ENCODE measurements at regions not wholly inside any gene's neighbourhood (a gene's known extent, or its start where the extent isn't known, plus 50 kb on each side); places are given as distances from the start of the nearest gene placed in this dataset.

GRCh38 chr6:134692008-134692407 is 257.9 kb downstream of the ALDH8A1 start:
- Histone ChIP-seq H3K79me1 (replicated peaks; ENCODE audit: low read length, poor library complexity, severe bottlenecking) (no peaks in the 10 kb centered on the region), H4K91ac (ENCODE audit: low read length) (no peak overlapping the region), H2AK5ac (ENCODE audit: low read length, severe bottlenecking) (no peak overlapping the region), H3K4ac (ENCODE audit: low read depth in 1 of 2, low read length in 2 of 2) (no peak overlapping the region), H3K23ac (ENCODE audit: low read length in 2 of 2) (no peak overlapping the region), H3K4me1 (ENCODE audit: control insufficient read depth, insufficient read depth, low read depth, low read length) (no peaks in the 10 kb centered on the region), H3K4me2 (ENCODE audit: low read length, poor library complexity, severe bottlenecking) (no peak overlapping the region), H3K27me3 (ENCODE audit: control insufficient read depth in 1 of 2, insufficient read depth in 1 of 2, low read length in 2 of 2) (peaks cover 0 to 8% of the 10 kb centered on the region in 2 experiments), H3K18ac (ENCODE audit: low read depth in 1 of 2, low read length in 2 of 2) (no peak overlapping the region), H2BK12ac (ENCODE audit: low read length in 2 of 2) (no peak overlapping the region), H3K4me3 (ENCODE audit: insufficient read depth in 1 of 2, low read depth in 1 of 2, low read length in 2 of 2) (no peak overlapping the region), H4K8ac (ENCODE audit: low read length) (no peak overlapping the region), H2BK15ac (ENCODE audit: low read depth, poor library complexity, severe bottlenecking) (no peak overlapping the region), H3K9ac (ENCODE audit: low read length) (no peak overlapping the region), H2BK120ac (ENCODE audit: low read depth, low read length) (no peak overlapping the region), H3K27ac (ENCODE audit: low read length, poor library complexity, severe bottlenecking) (no peak overlapping the region), H3K9me3 (ENCODE audit: control insufficient read depth, low read length) (no peaks in the 10 kb centered on the region), H2BK5ac (ENCODE audit: low read depth, low read length, poor library complexity, severe bottlenecking) (no peak overlapping the region), H3K14ac (ENCODE audit: low read length in 2 of 2) (no peak overlapping the region), H2AFZ (ENCODE audit: low read depth, low read length) (no peak overlapping the region), H3K36me3 (ENCODE audit: control insufficient read depth in 1 of 2, insufficient read depth in 2 of 2, low read depth in 1 of 2, low read length in 2 of 2) (no peaks in the 10 kb centered on the region)
- DNase-seq, result no peak
- WGBS, result 73% methylated on average over 2 of the region's 3 CpGs

- Histone ChIP-seq H2BK15ac (ENCODE audit: low read depth, poor library complexity, severe bottlenecking) (no peak overlapping the region), H2AFZ (ENCODE audit: low read depth, low read length) (no peak overlapping the region), H2AK5ac (ENCODE audit: low read length, severe bottlenecking) (no peak overlapping the region), H3K4me2 (ENCODE audit: low read length, poor library complexity, severe bottlenecking) (no peak overlapping the region), H2BK120ac (ENCODE audit: low read depth, low read length) (no peak overlapping the region), H3K23ac (ENCODE audit: low read length in 2 of 2) (no peak overlapping the region), H4K8ac (ENCODE audit: low read length) (no peak overlapping the region), H4K91ac (ENCODE audit: low read length) (no peak overlapping the region), H3K4me3 (ENCODE audit: insufficient read depth in 1 of 2, low read depth in 1 of 2, low read length in 2 of 2) (no peak overlapping the region), H3K14ac (ENCODE audit: low read length in 2 of 2) (no peak overlapping the region), H2BK12ac (ENCODE audit: low read length in 2 of 2) (no peak overlapping the region), H3K79me1 (replicated peaks; ENCODE audit: low read length, poor library complexity, severe bottlenecking) (no peaks in the 10 kb centered on the region), H3K18ac (ENCODE audit: low read depth in 1 of 2, low read length in 2 of 2) (no peak overlapping the region), H3K4ac (ENCODE audit: low read depth in 1 of 2, low read length in 2 of 2) (no peak overlapping the region), H3K27ac (ENCODE audit: low read length, poor library complexity, severe bottlenecking) (no peak overlapping the region), H3K9ac (ENCODE audit: low read length) (no peak overlapping the region), H3K9me3 (ENCODE audit: control insufficient read depth, low read length) (no peaks in the 10 kb centered on the region), H3K27me3 (ENCODE audit: control insufficient read depth in 1 of 2, insufficient read depth in 1 of 2, low read length in 2 of 2) (peaks cover 0 to 8% of the 10 kb centered on the region in 2 experiments), H3K4me1 (ENCODE audit: control insufficient read depth, insufficient read depth, low read depth, low read length) (no peaks in the 10 kb centered on the region), H3K36me3 (ENCODE audit: control insufficient read depth in 1 of 2, insufficient read depth in 2 of 2, low read depth in 1 of 2, low read length in 2 of 2) (no peaks in the 10 kb centered on the region), H2BK5ac (ENCODE audit: low read depth, low read length, poor library complexity, severe bottlenecking) (no peak overlapping the region)
- WGBS, result 67% methylated on average over 2 of the region's 2 CpGs
- DNase-seq, result no peak
These were observed 258.7 kb downstream of the ALDH8A1 start for GRCh38 chr6:134691180-134691579.

- Histone ChIP-seq H3K14ac (ENCODE audit: low read length in 2 of 2) (no peak overlapping the region), H3K9me3 (ENCODE audit: control insufficient read depth, low read length) (no peaks in the 10 kb centered on the region), H2BK12ac (ENCODE audit: low read length in 2 of 2) (no peak overlapping the region), H3K4me3 (ENCODE audit: insufficient read depth in 1 of 2, low read depth in 1 of 2, low read length in 2 of 2) (no peak overlapping the region), H3K9ac (ENCODE audit: low read length) (no peak overlapping the region), H3K18ac (ENCODE audit: low read depth in 1 of 2, low read length in 2 of 2) (no peak overlapping the region), H2BK120ac (ENCODE audit: low read depth, low read length) (no peak overlapping the region), H3K27me3 (ENCODE audit: control insufficient read depth in 1 of 2, insufficient read depth in 1 of 2, low read length in 2 of 2) (peaks cover 0 to 8% of the 10 kb centered on the region in 2 experiments), H3K4me2 (ENCODE audit: low read length, poor library complexity, severe bottlenecking) (no peak overlapping the region), H3K4ac (ENCODE audit: low read depth in 1 of 2, low read length in 2 of 2) (no peak overlapping the region), H4K91ac (ENCODE audit: low read length) (no peak overlapping the region), H2AK5ac (ENCODE audit: low read length, severe bottlenecking) (no peak overlapping the region), H2BK5ac (ENCODE audit: low read depth, low read length, poor library complexity, severe bottlenecking) (no peak overlapping the region), H3K23ac (ENCODE audit: low read length in 2 of 2) (no peak overlapping the region), H3K79me1 (replicated peaks; ENCODE audit: low read length, poor library complexity, severe bottlenecking) (no peaks in the 10 kb centered on the region), H3K4me1 (ENCODE audit: control insufficient read depth, insufficient read depth, low read depth, low read length) (no peaks in the 10 kb centered on the region), H3K27ac (ENCODE audit: low read length, poor library complexity, severe bottlenecking) (no peak overlapping the region), H2AFZ (ENCODE audit: low read depth, low read length) (no peak overlapping the region), H4K8ac (ENCODE audit: low read length) (no peak overlapping the region), H2BK15ac (ENCODE audit: low read depth, poor library complexity, severe bottlenecking) (no peak overlapping the region), H3K36me3 (ENCODE audit: control insufficient read depth in 1 of 2, insufficient read depth in 2 of 2, low read depth in 1 of 2, low read length in 2 of 2) (no peaks in the 10 kb centered on the region)
- no peak for DNase-seq
- WGBS, result 80% methylated on average over 3 of the region's 3 CpGs
These were observed 259.9 kb downstream of the ALDH8A1 start for GRCh38 chr6:134690048-134690447.

GRCh38 chr6:134689641-134690040 is 260.3 kb downstream of the ALDH8A1 start:
- H3K4me2 ChIP-seq (ENCODE audit: low read length, poor library complexity, severe bottlenecking), result no peak overlapping the region
- DNase-seq, result no peak
- no peak overlapping the region for H3K23ac ChIP-seq (ENCODE audit: low read length in 2 of 2)
- no peak overlapping the region for H2AK5ac ChIP-seq (ENCODE audit: low read length, severe bottlenecking)
- no peak overlapping the region for H2AFZ ChIP-seq (ENCODE audit: low read depth, low read length)
- no peaks in the 10 kb centered on the region for H3K79me1 ChIP-seq (replicated peaks; ENCODE audit: low read length, poor library complexity, severe bottlenecking)
- no peak overlapping the region for H2BK5ac ChIP-seq (ENCODE audit: low read depth, low read length, poor library complexity, severe bottlenecking)
- H3K27me3 ChIP-seq (ENCODE audit: control insufficient read depth in 1 of 2, insufficient read depth in 1 of 2, low read length in 2 of 2), result peaks cover 0 to 8% of the 10 kb centered on the region in 2 experiments
- no peak overlapping the region for H3K27ac ChIP-seq (ENCODE audit: low read length, poor library complexity, severe bottlenecking)
- H3K14ac ChIP-seq (ENCODE audit: low read length in 2 of 2), result no peak overlapping the region
- no peak overlapping the region for H3K18ac ChIP-seq (ENCODE audit: low read depth in 1 of 2, low read length in 2 of 2)
- no peaks in the 10 kb centered on the region for H3K36me3 ChIP-seq (ENCODE audit: control insufficient read depth in 1 of 2, insufficient read depth in 2 of 2, low read depth in 1 of 2, low read length in 2 of 2)
- H3K4me1 ChIP-seq (ENCODE audit: control insufficient read depth, insufficient read depth, low read depth, low read length), result no peaks in the 10 kb centered on the region
- no peak overlapping the region for H3K4me3 ChIP-seq (ENCODE audit: insufficient read depth in 1 of 2, low read depth in 1 of 2, low read length in 2 of 2)
- H4K8ac ChIP-seq (ENCODE audit: low read length), result no peak overlapping the region
- no peak overlapping the region for H3K9ac ChIP-seq (ENCODE audit: low read length)
- H4K91ac ChIP-seq (ENCODE audit: low read length), result no peak overlapping the region
- no peak overlapping the region for H2BK120ac ChIP-seq (ENCODE audit: low read depth, low read length)
- H2BK15ac ChIP-seq (ENCODE audit: low read depth, poor library complexity, severe bottlenecking), result no peak overlapping the region
- H2BK12ac ChIP-seq (ENCODE audit: low read length in 2 of 2), result no peak overlapping the region
- no peaks in the 10 kb centered on the region for H3K9me3 ChIP-seq (ENCODE audit: control insufficient read depth, low read length)
- 97% methylated on average over 4 of the region's 4 CpGs for whole genome bisulfite sequencing
- H3K4ac ChIP-seq (ENCODE audit: low read depth in 1 of 2, low read length in 2 of 2), result no peak overlapping the region

All from mesenchymal stem cell (in vitro differentiated cells and primary cell).